Lung (tissue), 12 donors: ENCODE measurements at regions not wholly inside any gene's neighbourhood (a gene's known extent, or its start where the extent isn't known, plus 50 kb on each side); places are given as distances from the start of the nearest gene placed in this dataset. TPM values are rescaled to one million over a fixed set of nuclear protein-coding genes. Genes with fewer than 3 reads are reported as not detected.

Experiments used
- ATAC-seq: fragments of 200-7000 bp; cut with Tn5 transposase; one replicate; pipeline ENCODE4 v1.9.1; 2020; ENCODE audit warnings: moderate number of reproducible peaks; ENCODE audit not compliant: insufficient read depth, low FRiP score
- DNase-seq, 3 donors: peaks; one replicate each; pipeline ENCODE4 v3.0.0-alpha.2; 2013 to 2017
- H3K27ac ChIP-seq, 2 donors: one replicate each; pipeline ENCODE4 v1.5.1; 2013; ENCODE audit warnings: mild to moderate bottlenecking in 2 of 2, moderate library complexity in 2 of 2, control low read depth in 1 of 2, inconsistent platforms in 1 of 2, low read depth in 1 of 2, low read length in 1 of 2
- H3K27me3 ChIP-seq, 3 donors: one replicate each; pipeline ENCODE4 v1.5.1; 2013; ENCODE audit warnings: low read length in 2 of 3; ENCODE audit not compliant: control insufficient read depth in 3 of 3, insufficient read depth in 3 of 3
- H3K36me3 ChIP-seq, 4 donors: one replicate each; pipeline ENCODE4 v1.5.1; 2013; ENCODE audit warnings: low read length in 4 of 4, mild to moderate bottlenecking in 1 of 4, moderate library complexity in 1 of 4; ENCODE audit not compliant: control insufficient read depth in 4 of 4, insufficient read depth in 4 of 4
- H3K4me1 ChIP-seq, 5 donors: one replicate each; pipeline ENCODE4 v1.5.1; 2013; ENCODE audit warnings: low read length in 5 of 5, mild to moderate bottlenecking in 2 of 5, moderate library complexity in 1 of 5; ENCODE audit not compliant: control insufficient read depth in 5 of 5, insufficient read depth in 5 of 5
- H3K4me3 ChIP-seq: one replicate; pipeline ENCODE4 v1.5.1; 2013; ENCODE audit warnings: mild to moderate bottlenecking, control low read depth, moderate library complexity
- H3K9ac ChIP-seq, 2 donors: one replicate each; pipeline ENCODE4 v1.5.1; 2013; ENCODE audit warnings: low read length in 2 of 2, control low read depth in 1 of 2; ENCODE audit not compliant: insufficient read depth in 1 of 2
- H3K9me3 ChIP-seq, 4 donors: one replicate each; pipeline ENCODE4 v1.5.1; 2013; ENCODE audit warnings: low read length in 3 of 4, mild to moderate bottlenecking in 1 of 4, moderate library complexity in 1 of 4; ENCODE audit not compliant: control insufficient read depth in 4 of 4, insufficient read depth in 3 of 4
- CTCF ChIP-seq: IDR thresholded peaks from 2 replicates; pipeline ENCODE4 v1.5.1; 2012; ENCODE audit warnings: mild to moderate bottlenecking; ENCODE audit errors: control extremely low read depth, extremely low read depth
- WGBS, 2 donors: extraction: QIAGEN DNeasy Blood & Tissue Kit; methylation state at CpG; one replicate each; pipeline ENCODE4 v1.1.7; 2013; 5-methylcytosine and 5-hydroxymethylcytosine counted together
- small RNA-seq: library from RNA; depleted of rRNA; stranded (forward); fragments of <200 nt; gene quantifications from one replicate; pipeline ENCODE3, GENCODE V24; 2014; ENCODE audit warnings: low replicate concordance
- donor health status: control.
- donor health status: control.
- donor health status: Bipolar disorder and iron deficiency.
- donor health status: healthy.
- donor health status: DM: yes; HTN: yes; CAD: no.

- no peak for TF ChIP-seq CTCF
Measured at GRCh38 chr1:91623020-91623419, 122.4 kb downstream of the CDC7 start.

GRCh38 chr1:91624331-91624730 lies 123.7 kb downstream of the CDC7 start:
- TF ChIP-seq CTCF = no peak
- H3K27me3 ChIP-seq = no peaks in the 10 kb centered on the region
- no peaks in the 10 kb centered on the region for H3K9me3 ChIP-seq
- no peak overlapping the region for H3K4me3 ChIP-seq
- ATAC-seq = no peak
- 96 to 98% methylated on average over 4 of the region's 4 CpGs for WGBS, 2 donors
- no peak overlapping the region for H3K27ac ChIP-seq
- H3K36me3 ChIP-seq = no peaks in the 10 kb centered on the region
- no peak overlapping the region for H3K9ac ChIP-seq
- peaks cover 0 to 2% (median 0%) of the 10 kb centered on the region in 5 donors for H3K4me1 ChIP-seq
- no peak for DNase-seq

More at GRCh38 chr1:91623020-91623419, 122.4 kb downstream of the CDC7 start:
- no peaks in the 10 kb centered on the region for H3K36me3 ChIP-seq
- peaks cover 0 to 4% (median 2%) of the 10 kb centered on the region in 5 donors for H3K4me1 ChIP-seq
- no peak overlapping the region for H3K27ac ChIP-seq
- ATAC-seq (no peak), DNase-seq (no peak)
- H3K27me3 ChIP-seq = no peaks in the 10 kb centered on the region
- H3K9ac ChIP-seq = no peak overlapping the region
- 65 to 90% methylated on average over 2 of the region's 2 CpGs for WGBS, 2 donors
- H3K4me3 ChIP-seq = no peak overlapping the region
- no peaks in the 10 kb centered on the region for H3K9me3 ChIP-seq

Small RNAs in the stretch of these regions (small RNA-seq; reads per million reads assigned to genes)
- gene AL714022.1 = not detected
